ENCODE measurements at regions not wholly inside any gene's neighbourhood (a gene's known extent, or its start where the extent isn't known, plus 50 kb on each side); places are given as distances from the start of the nearest gene placed in this dataset.

DNA sequence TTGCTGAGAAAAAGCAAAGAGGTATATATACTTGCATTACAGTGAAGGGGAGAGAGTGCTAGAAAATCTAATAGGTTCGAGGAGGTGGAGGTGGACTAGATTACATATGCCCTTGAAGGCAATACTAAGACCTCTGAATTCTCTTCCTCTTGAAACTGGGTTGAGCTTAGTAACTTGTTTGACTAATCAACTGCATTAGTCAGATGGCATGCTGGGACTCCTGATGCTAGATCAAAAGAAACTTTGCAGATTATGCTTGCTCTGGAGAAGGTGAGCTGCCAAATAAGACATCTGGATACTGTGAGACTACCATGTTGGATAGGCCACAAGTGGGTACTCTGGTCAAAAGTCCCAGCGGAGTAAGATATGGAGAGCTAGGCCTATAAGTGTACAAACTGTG, 331.3 kb downstream of the KLF5 start:
- ATAC-seq (no peak), DNase-seq (ENCODE audit: low read depth, low spot score) (no peak)
- Histone ChIP-seq H3K9me3 (ENCODE audit: control insufficient read depth, insufficient read depth, low read depth, low read length) (no peaks in the 10 kb centered on the region), H3K4me1 (ENCODE audit: control insufficient read depth, insufficient read depth, low read length) (no peaks in the 10 kb centered on the region), H3K36me3 (ENCODE audit: control insufficient read depth, insufficient read depth, low read length) (no peaks in the 10 kb centered on the region), H3K27ac (ENCODE audit: low read length) (no peak overlapping the region), H3K27me3 (ENCODE audit: control insufficient read depth, insufficient read depth, low read length) (no peaks in the 10 kb centered on the region), H3K4me3 (ENCODE audit: low read depth in 2 of 2, low read length in 2 of 2) (no peak overlapping the region)
- in situ Hi-C loops (cut with HindIII; ENCODE audit: low pct_unique_long_range_greater_than_20kb, low sequenced_read_pairs) (no loop called here), intact Hi-C loops (cut with micrococcal nuclease; ENCODE audit: unreplicated experiment) (no loop called here)
- ChIA-PET CTCF (no interaction called here), POLR2A (no interaction called here)
- TF ChIP-seq SIN3A (IDR thresholded peaks at IDR 0.05; ENCODE audit: borderline replicate concordance, insufficient read depth, low read depth, low read length): no peak
- TF ChIP-seq, protein P1, sequence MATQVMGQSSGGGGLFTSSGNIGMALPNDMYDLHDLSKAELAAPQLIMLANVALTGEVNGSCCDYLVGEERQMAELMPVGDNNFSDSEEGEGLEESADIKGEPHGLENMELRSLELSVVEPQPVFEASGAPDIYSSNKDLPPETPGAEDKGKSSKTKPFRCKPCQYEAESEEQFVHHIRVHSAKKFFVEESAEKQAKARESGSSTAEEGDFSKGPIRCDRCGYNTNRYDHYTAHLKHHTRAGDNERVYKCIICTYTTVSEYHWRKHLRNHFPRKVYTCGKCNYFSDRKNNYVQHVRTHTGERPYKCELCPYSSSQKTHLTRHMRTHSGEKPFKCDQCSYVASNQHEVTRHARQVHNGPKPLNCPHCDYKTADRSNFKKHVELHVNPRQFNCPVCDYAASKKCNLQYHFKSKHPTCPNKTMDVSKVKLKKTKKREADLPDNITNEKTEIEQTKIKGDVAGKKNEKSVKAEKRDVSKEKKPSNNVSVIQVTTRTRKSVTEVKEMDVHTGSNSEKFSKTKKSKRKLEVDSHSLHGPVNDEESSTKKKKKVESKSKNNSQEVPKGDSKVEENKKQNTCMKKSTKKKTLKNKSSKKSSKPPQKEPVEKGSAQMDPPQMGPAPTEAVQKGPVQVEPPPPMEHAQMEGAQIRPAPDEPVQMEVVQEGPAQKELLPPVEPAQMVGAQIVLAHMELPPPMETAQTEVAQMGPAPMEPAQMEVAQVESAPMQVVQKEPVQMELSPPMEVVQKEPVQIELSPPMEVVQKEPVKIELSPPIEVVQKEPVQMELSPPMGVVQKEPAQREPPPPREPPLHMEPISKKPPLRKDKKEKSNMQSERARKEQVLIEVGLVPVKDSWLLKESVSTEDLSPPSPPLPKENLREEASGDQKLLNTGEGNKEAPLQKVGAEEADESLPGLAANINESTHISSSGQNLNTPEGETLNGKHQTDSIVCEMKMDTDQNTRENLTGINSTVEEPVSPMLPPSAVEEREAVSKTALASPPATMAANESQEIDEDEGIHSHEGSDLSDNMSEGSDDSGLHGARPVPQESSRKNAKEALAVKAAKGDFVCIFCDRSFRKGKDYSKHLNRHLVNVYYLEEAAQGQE (IDR thresholded peaks at IDR 0.05; ENCODE audit: insufficient read depth in 1 of 2, low read depth in 2 of 2, low read length in 1 of 2): no peak
- TF ChIP-seq, protein P2, sequence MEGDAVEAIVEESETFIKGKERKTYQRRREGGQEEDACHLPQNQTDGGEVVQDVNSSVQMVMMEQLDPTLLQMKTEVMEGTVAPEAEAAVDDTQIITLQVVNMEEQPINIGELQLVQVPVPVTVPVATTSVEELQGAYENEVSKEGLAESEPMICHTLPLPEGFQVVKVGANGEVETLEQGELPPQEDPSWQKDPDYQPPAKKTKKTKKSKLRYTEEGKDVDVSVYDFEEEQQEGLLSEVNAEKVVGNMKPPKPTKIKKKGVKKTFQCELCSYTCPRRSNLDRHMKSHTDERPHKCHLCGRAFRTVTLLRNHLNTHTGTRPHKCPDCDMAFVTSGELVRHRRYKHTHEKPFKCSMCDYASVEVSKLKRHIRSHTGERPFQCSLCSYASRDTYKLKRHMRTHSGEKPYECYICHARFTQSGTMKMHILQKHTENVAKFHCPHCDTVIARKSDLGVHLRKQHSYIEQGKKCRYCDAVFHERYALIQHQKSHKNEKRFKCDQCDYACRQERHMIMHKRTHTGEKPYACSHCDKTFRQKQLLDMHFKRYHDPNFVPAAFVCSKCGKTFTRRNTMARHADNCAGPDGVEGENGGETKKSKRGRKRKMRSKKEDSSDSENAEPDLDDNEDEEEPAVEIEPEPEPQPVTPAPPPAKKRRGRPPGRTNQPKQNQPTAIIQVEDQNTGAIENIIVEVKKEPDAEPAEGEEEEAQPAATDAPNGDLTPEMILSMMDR (IDR thresholded peaks at IDR 0.05): no peak
- no peak for TF ChIP-seq TCF7L2 (IDR thresholded peaks at IDR 0.05; ENCODE audit: low read depth, low read length)
- TF ChIP-seq POLR2AphosphoS5 (IDR thresholded peaks at IDR 0.05; ENCODE audit: low read depth, low read length): no peak
- BruUV-seq (replicated peaks): no TSS peak

DNA sequence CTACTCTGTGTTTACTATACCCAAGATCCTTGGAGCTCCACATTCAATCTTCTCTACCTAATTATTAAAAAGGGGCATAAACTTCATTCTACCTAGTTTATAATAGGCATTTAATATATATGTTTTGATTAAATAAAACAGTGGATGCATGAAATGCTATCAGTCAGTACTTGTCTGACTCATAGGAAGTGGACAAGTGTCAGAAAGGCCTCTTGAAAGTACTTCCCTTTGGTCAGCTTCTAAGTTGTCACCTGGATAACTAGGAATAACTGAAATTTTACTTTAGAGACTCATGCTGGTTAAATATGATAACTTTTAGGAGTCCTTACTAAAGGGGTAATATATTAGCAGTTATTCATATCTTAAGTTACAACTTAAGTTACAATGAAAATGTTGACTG, 329.8 kb downstream of the KLF5 start:
- Histone ChIP-seq H3K4me3 (ENCODE audit: low read depth in 2 of 2, low read length in 2 of 2) (no peak overlapping the region), H3K27me3 (ENCODE audit: control insufficient read depth, insufficient read depth, low read length) (no peaks in the 10 kb centered on the region), H3K36me3 (ENCODE audit: control insufficient read depth, insufficient read depth, low read length) (no peaks in the 10 kb centered on the region), H3K9me3 (ENCODE audit: control insufficient read depth, insufficient read depth, low read depth, low read length) (no peaks in the 10 kb centered on the region), H3K27ac (ENCODE audit: low read length) (no peak overlapping the region), H3K4me1 (ENCODE audit: control insufficient read depth, insufficient read depth, low read length) (no peaks in the 10 kb centered on the region)
- in situ Hi-C loops (cut with HindIII; ENCODE audit: low pct_unique_long_range_greater_than_20kb, low sequenced_read_pairs): no loop called here
- ATAC-seq: no peak
- CTCF ChIA-PET: no interaction called here
- intact Hi-C loops (cut with micrococcal nuclease; ENCODE audit: unreplicated experiment): no loop called here
- POLR2A ChIA-PET: no interaction called here
- TF ChIP-seq TCF7L2 (IDR thresholded peaks at IDR 0.05; ENCODE audit: low read depth, low read length): no peak
- TF ChIP-seq, protein P2 (IDR thresholded peaks at IDR 0.05): no peak
- no peak for TF ChIP-seq POLR2AphosphoS5 (IDR thresholded peaks at IDR 0.05; ENCODE audit: low read depth, low read length)
- TF ChIP-seq, protein P1 (IDR thresholded peaks at IDR 0.05; ENCODE audit: insufficient read depth in 1 of 2, low read depth in 2 of 2, low read length in 1 of 2): no peak
- TF ChIP-seq SIN3A (IDR thresholded peaks at IDR 0.05; ENCODE audit: borderline replicate concordance, insufficient read depth, low read depth, low read length): no peak
- BruUV-seq (replicated peaks): no TSS peak
- no peak for DNase-seq (ENCODE audit: low read depth, low spot score)
